ENCODE measurements at regions not wholly inside any gene's neighbourhood (a gene's known extent, or its start where the extent isn't known, plus 50 kb on each side); places are given as distances from the start of the nearest gene placed in this dataset.

GRCh38 chr1:110777228-110777627 lies 95.7 kb upstream of the CD53 start:
- TF ChIP-seq TAF1 (IDR thresholded peaks at IDR 0.05; ENCODE audit: low read depth) (no peak), EP300 (IDR thresholded peaks at IDR 0.05; ENCODE audit: borderline replicate concordance) (no peak), REST (IDR thresholded peaks at IDR 0.05; ENCODE audit: low read depth) (no peak), TEAD4 (IDR thresholded peaks at IDR 0.05) (no peak), FOXM1 (IDR thresholded peaks at IDR 0.05; ENCODE audit: borderline replicate concordance, low read depth) (no peak), NFIC (IDR thresholded peaks at IDR 0.05) (no peak), YY1 (IDR thresholded peaks at IDR 0.05; ENCODE audit: low read depth) (no peak), EGR1 (IDR thresholded peaks at IDR 0.05) (no peak)
- TF ChIP-seq, protein P1, sequence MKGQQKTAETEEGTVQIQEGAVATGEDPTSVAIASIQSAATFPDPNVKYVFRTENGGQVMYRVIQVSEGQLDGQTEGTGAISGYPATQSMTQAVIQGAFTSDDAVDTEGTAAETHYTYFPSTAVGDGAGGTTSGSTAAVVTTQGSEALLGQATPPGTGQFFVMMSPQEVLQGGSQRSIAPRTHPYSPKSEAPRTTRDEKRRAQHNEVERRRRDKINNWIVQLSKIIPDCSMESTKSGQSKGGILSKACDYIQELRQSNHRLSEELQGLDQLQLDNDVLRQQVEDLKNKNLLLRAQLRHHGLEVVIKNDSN (IDR thresholded peaks at IDR 0.05): no peak
- TF ChIP-seq, protein P2, sequence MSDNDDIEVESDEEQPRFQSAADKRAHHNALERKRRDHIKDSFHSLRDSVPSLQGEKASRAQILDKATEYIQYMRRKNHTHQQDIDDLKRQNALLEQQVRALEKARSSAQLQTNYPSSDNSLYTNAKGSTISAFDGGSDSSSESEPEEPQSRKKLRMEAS (IDR thresholded peaks at IDR 0.05): no peak
